HL-60 (cell line): ENCODE measurements at regions not wholly inside any gene's neighbourhood (a gene's known extent, or its start where the extent isn't known, plus 50 kb on each side); places are given as distances from the start of the nearest gene placed in this dataset.

ENCODE experiments used
- DNase-seq, 2 experiments: peaks; one replicate each; pipeline ENCODE4 v3.0.0-alpha.2; 2010 to 2020; ENCODE audit warnings: low read depth in 1 of 2, low spot score in 1 of 2
- H3K27ac ChIP-seq: fragments of 250-450 bp; sonication (Bioruptor Pico); replicated peaks from 2 replicates; pipeline ENCODE4 v1.5.1; 2020; ENCODE audit warnings: mild to moderate bottlenecking, moderate library complexity
- H3K27me3 ChIP-seq: fragments of 250-450 bp; sonication (Bioruptor Pico); 2 replicates; pipeline ENCODE4 v1.5.1; 2021; ENCODE audit warnings: mild to moderate bottlenecking, moderate library complexity; ENCODE audit not compliant: insufficient read depth, poor library complexity, severe bottlenecking
- H3K4me3 ChIP-seq: replicated peaks from 2 replicates; pipeline ENCODE4 v1.5.1; 2011; ENCODE audit warnings: mild to moderate bottlenecking, control low read depth, low read length; ENCODE audit not compliant: insufficient read depth
- CTCF ChIP-seq: IDR thresholded peaks from one replicate; pipeline ENCODE4 v1.5.1; 2011; ENCODE audit warnings: low read length, control low read depth, inconsistent platforms; ENCODE audit not compliant: insufficient read depth
- GABPA ChIP-seq: IDR thresholded peaks from 2 replicates; pipeline ENCODE4 v1.6.1; 2012; ENCODE audit warnings: low read depth
- POLR2AphosphoS5 ChIP-seq: IDR thresholded peaks from 2 replicates; pipeline ENCODE4 v1.6.1; 2012; ENCODE audit warnings: low read depth
- REST ChIP-seq: IDR thresholded peaks from 2 replicates; pipeline ENCODE4 v1.6.1; 2012; ENCODE audit warnings: low read depth; ENCODE audit not compliant: insufficient replicate concordance
- SPI1 ChIP-seq: IDR thresholded peaks from 2 replicates; pipeline ENCODE4 v1.6.1; 2012; ENCODE audit warnings: low read depth, mild to moderate bottlenecking, borderline replicate concordance

- no peak overlapping the region for H3K4me3 ChIP-seq
- no peak for TF ChIP-seq POLR2AphosphoS5
- TF ChIP-seq SPI1 = no peak
- no peak for TF ChIP-seq CTCF
- no peak for TF ChIP-seq REST
- no peak for TF ChIP-seq GABPA
- H3K27me3 ChIP-seq = no peaks in the 10 kb centered on the region
- no peak for DNase-seq
- H3K27ac ChIP-seq = no peak overlapping the region
Measured at GRCh38 chr7:125099519-125099918, 169.9 kb upstream of the POT1 start.

- Histone ChIP-seq H3K27me3 (no peaks in the 10 kb centered on the region), H3K4me3 (no peak overlapping the region), H3K27ac (no peak overlapping the region)
- no peak for TF ChIP-seq CTCF
- TF ChIP-seq POLR2AphosphoS5 = no peak
- TF ChIP-seq SPI1 = no peak
- no peak for TF ChIP-seq REST
- TF ChIP-seq GABPA = no peak
- no peak for DNase-seq
Measured at GRCh38 chr7:125098377-125098970, 168.8 kb upstream of the POT1 start.

- Histone ChIP-seq H3K27me3 (no peaks in the 10 kb centered on the region), H3K4me3 (no peak overlapping the region), H3K27ac (no peak overlapping the region)
- no peak for TF ChIP-seq REST
- no peak for TF ChIP-seq SPI1
- TF ChIP-seq GABPA = no peak
- no peak for TF ChIP-seq CTCF
- TF ChIP-seq POLR2AphosphoS5 = no peak
- DNase-seq = no peak
Measured at GRCh38 chr7:125090596-125090995, 161.0 kb upstream of the POT1 start.
